Testis (tissue), 2 donors: ENCODE measurements at regions not wholly inside any gene's neighbourhood (a gene's known extent, or its start where the extent isn't known, plus 50 kb on each side); places are given as distances from the start of the nearest gene placed in this dataset.

Source experiments
- CTCF ChIP-seq, 3 experiments: fragments of 450-650 bp in 2 of 3; fragments of 200-600 bp in 1 of 3; sonication (generic) in 1 of 3; IDR thresholded peaks; one replicate each; pipeline ENCODE4 v1.5.1; 2016 to 2019; ENCODE audit warnings: antibody characterized with exemption in 3 of 3, mild to moderate bottlenecking in 2 of 3, moderate library complexity in 1 of 3
- POLR2A ChIP-seq: fragments of 450-650 bp; IDR thresholded peaks from one replicate; pipeline ENCODE4 v1.6.1; 2017; ENCODE audit warnings: antibody characterized with exemption, mild to moderate bottlenecking, moderate library complexity

GRCh38 chr4:167424341-167425256 lies 190.3 kb upstream of the SPOCK3 start:
- no peak for TF ChIP-seq CTCF (IDR thresholded peaks at IDR 0.05)
- no peak for TF ChIP-seq POLR2A
